Stimulated activated naive CD8-positive, alpha-beta T cell treated with anti-CD3 and anti-CD28 coated beads, Interleukin-15, Interleukin-2, amounts not matched to agents 100 U/mL and 50 U/mL, for 24 hours (primary cell): ENCODE measurements at regions not wholly inside any gene's neighbourhood (a gene's known extent, or its start where the extent isn't known, plus 50 kb on each side); places are given as distances from the start of the nearest gene placed in this dataset.

Source experiments
- ATAC-seq: fragments of 150-1000 bp; cut with Tn5 transposase; one replicate; pipeline ENCODE4 v1.10.0; 2021
- DNase-seq: peaks from one replicate; pipeline ENCODE4 v3.0.0; 2021

- no peak for ATAC-seq
- no peak for DNase-seq
These were observed 1167.5 kb upstream of the ACVR2A start for GRCh38 chr2:146677280-146677679.

- ATAC-seq (no peak), DNase-seq (no peak)
These were observed 1175.1 kb upstream of the ACVR2A start for GRCh38 chr2:146669735-146670134.

- no peak for DNase-seq
These were observed 1178.5 kb upstream of the ACVR2A start for GRCh38 chr2:146666340-146666739.

GRCh38 chr2:146665800-146666199 lies 1179.0 kb upstream of the ACVR2A start:
- DNase-seq, result no peak
- no peak for ATAC-seq

More at GRCh38 chr2:146666340-146666739, 1178.5 kb upstream of the ACVR2A start:
- ATAC-seq, result no peak

- ATAC-seq, result no peak
These were observed 1183.2 kb upstream of the ACVR2A start for GRCh38 chr2:146661473-146662096.

GRCh38 chr2:146659976-146660375 lies 1184.9 kb upstream of the ACVR2A start:
- ATAC-seq (no peak), DNase-seq (no peak)

More at GRCh38 chr2:146661473-146662096, 1183.2 kb upstream of the ACVR2A start:
- DNase-seq, result no peak

GRCh38 chr2:146652311-146652710 lies 1192.5 kb upstream of the ACVR2A start:
- DNase-seq (no peak), ATAC-seq (no peak)

GRCh38 chr2:146651361-146651760 lies 1193.5 kb upstream of the ACVR2A start:
- DNase-seq (no peak), ATAC-seq (no peak)

GRCh38 chr2:146642066-146642465 lies 1202.8 kb upstream of the ACVR2A start:
- DNase-seq, result no peak
- no peak for ATAC-seq

GRCh38 chr2:146634230-146635097 lies 1210.4 kb upstream of the ACVR2A start:
- ATAC-seq (no peak), DNase-seq (no peak)

- DNase-seq, result no peak
- no peak for ATAC-seq
These were observed 1211.7 kb upstream of the ACVR2A start for GRCh38 chr2:146633159-146633558.

- ATAC-seq, result no peak
These were observed 1212.1 kb upstream of the ACVR2A start for GRCh38 chr2:146632707-146633106.

GRCh38 chr2:146624430-146625160 lies 1220.2 kb upstream of the ACVR2A start:
- DNase-seq, result no peak

More at GRCh38 chr2:146632707-146633106, 1212.1 kb upstream of the ACVR2A start:
- DNase-seq, result no peak

GRCh38 chr2:146623771-146624170 lies 1221.1 kb upstream of the ACVR2A start:
- no peak for DNase-seq
- ATAC-seq, result no peak

More at GRCh38 chr2:146624430-146625160, 1220.2 kb upstream of the ACVR2A start:
- no peak for ATAC-seq

GRCh38 chr2:146621656-146622055 lies 1223.2 kb upstream of the ACVR2A start:
- ATAC-seq (no peak), DNase-seq (no peak)

GRCh38 chr2:146615778-146616177 lies 1229.1 kb upstream of the ACVR2A start:
- DNase-seq, result no peak
- no peak for ATAC-seq

GRCh38 chr2:146608490-146608889 lies 1236.3 kb upstream of the ACVR2A start:
- ATAC-seq, result no peak
- DNase-seq, result no peak

- ATAC-seq (no peak), DNase-seq (no peak)
These were observed 1240.3 kb upstream of the ACVR2A start for GRCh38 chr2:146604521-146604920.

GRCh38 chr2:146602856-146603255 lies 1242.0 kb upstream of the ACVR2A start:
- no peak for ATAC-seq
- no peak for DNase-seq

GRCh38 chr2:146602383-146602782 lies 1242.4 kb upstream of the ACVR2A start:
- ATAC-seq (no peak), DNase-seq (no peak)

GRCh38 chr2:146598791-146599190 lies 1246.0 kb upstream of the ACVR2A start:
- DNase-seq (no peak), ATAC-seq (no peak)

- ATAC-seq (no peak), DNase-seq (no peak)
These were observed 1247.5 kb upstream of the ACVR2A start for GRCh38 chr2:146597291-146597690.

GRCh38 chr2:146591908-146592307 lies 1252.9 kb upstream of the ACVR2A start:
- ATAC-seq, result no peak

More at GRCh38 chr2:146591908-146592307, 1252.9 kb upstream of the ACVR2A start:
- no peak for DNase-seq
